ENCODE measurements at regions not wholly inside any gene's neighbourhood (a gene's known extent, or its start where the extent isn't known, plus 50 kb on each side); places are given as distances from the start of the nearest gene placed in this dataset.
A peak's percentile ranks its signal among the peaks of the same experiment; 100 is the strongest.

DNA sequence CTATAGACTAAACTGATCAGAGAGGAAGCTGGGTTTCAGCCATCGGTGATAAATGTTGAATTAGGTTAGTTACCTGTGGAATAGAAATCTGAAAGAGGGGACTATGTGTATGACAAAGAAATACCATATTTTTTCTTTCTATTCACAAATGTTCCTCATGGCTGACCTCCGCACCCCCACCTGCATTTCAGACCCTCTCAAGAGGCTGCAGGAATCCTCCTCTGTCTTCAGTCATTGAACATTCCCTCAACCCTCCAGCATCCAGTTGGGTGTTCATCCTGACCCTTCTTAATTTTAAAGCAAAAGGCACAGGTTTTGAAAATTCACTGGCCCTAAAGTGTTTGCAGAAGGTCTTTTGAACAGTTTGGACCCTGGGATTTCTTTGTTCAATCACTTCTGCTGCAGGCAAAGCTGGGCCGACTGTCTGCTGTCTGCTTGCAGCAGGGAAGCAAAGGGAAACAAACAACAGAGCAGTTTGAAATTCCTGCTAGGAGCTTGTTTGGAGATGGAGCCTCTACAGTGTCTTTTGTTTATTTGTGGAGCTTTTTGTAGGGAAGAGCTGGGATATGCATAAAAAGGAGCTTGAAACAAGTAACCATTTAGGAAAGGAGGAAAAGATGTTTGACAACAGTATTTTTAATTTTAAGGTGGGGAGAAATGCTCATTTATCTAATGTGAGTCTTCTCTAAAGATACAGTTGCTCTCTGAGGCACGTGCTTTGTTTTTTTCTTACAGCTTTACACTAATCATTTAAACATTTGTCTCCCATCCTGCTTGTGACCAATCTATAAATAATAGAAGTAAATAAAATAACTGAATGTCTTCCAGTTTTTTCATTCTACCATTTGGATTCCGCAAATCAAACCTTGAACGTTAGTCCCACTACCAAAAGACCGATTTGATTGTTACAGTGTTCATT, 213.3 kb upstream of the MMADHC start:
- H3K9me3 ChIP-seq, result no peaks in the 10 kb centered on the region
- DNase-seq, result no peak
- ChIA-PET POLR2A (no interaction called here), CTCF (interaction anchor here (1.5 to 5.2 kb wide), 4 partner anchors 105 to 1438 kb away, joined by 3 to 36 read pairs (median 5); no protein-coding TSS in a partner anchor)
- no peak overlapping the region; a peak in 1 of 4 replicates for H3K27ac ChIP-seq (ENCODE audit: low read depth in 2 of 2, low read length in 1 of 2)
- no peaks in the 10 kb centered on the region for H3K27me3 ChIP-seq (ENCODE audit: insufficient read depth)
- TF ChIP-seq TEAD4 (IDR thresholded peaks at IDR 0.05; ENCODE audit: borderline replicate concordance, insufficient read depth) (no peak), TAF1 (IDR thresholded peaks at IDR 0.05; ENCODE audit: borderline replicate concordance, low read depth, low read length) (no peak), POLR2AphosphoS5 (IDR thresholded peaks at IDR 0.05; ENCODE audit: low read depth, low read length) (no peak), MXI1 (IDR thresholded peaks at IDR 0.05; ENCODE audit: low read depth, low read length) (no peak), FOXM1 (IDR thresholded peaks at IDR 0.05; ENCODE audit: low read depth) (no peak)
- TF ChIP-seq, protein P1, sequence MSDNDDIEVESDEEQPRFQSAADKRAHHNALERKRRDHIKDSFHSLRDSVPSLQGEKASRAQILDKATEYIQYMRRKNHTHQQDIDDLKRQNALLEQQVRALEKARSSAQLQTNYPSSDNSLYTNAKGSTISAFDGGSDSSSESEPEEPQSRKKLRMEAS (IDR thresholded peaks at IDR 0.05; ENCODE audit: low read depth), result no peak
- H3K4me2 ChIP-seq, result no peak overlapping the region
- 0 out of 2 replicates have a peak overlapping the region, but pooled peaks have one; percentile 35 for H2AFZ ChIP-seq (ENCODE audit: low read depth)
- H3K79me2 ChIP-seq (ENCODE audit: insufficient read depth), result no peaks in the 10 kb centered on the region
- H3K4me3 ChIP-seq (ENCODE audit: low read depth in 2 of 2, low read length in 1 of 2), result no peak overlapping the region
- peaks cover 0 to 6% of the 10 kb centered on the region in 2 experiments; a peak in 2 of 4 replicates for H3K4me1 ChIP-seq (ENCODE audit: control insufficient read depth in 1 of 2, insufficient read depth in 2 of 2, low read depth in 1 of 2, low read length in 1 of 2)
- H3K9me2 ChIP-seq, result no peaks in the 10 kb centered on the region
- no peak overlapping the region for H3K9ac ChIP-seq
- WGBS (ENCODE audit: low lambda C conversion rate), result 87% methylated on average over 7 of the region's 7 CpGs
- H3K36me3 ChIP-seq (replicated peaks in 1 of 2; ENCODE audit: control insufficient read depth in 1 of 2, insufficient read depth in 2 of 2, low read length in 1 of 2), result no peaks in the 10 kb centered on the region
- H4K20me1 ChIP-seq (ENCODE audit: insufficient read depth), result no peaks in the 10 kb centered on the region
- no peaks in the 10 kb centered on the region for H3F3A ChIP-seq (replicated peaks; ENCODE audit: insufficient read depth)

DNA sequence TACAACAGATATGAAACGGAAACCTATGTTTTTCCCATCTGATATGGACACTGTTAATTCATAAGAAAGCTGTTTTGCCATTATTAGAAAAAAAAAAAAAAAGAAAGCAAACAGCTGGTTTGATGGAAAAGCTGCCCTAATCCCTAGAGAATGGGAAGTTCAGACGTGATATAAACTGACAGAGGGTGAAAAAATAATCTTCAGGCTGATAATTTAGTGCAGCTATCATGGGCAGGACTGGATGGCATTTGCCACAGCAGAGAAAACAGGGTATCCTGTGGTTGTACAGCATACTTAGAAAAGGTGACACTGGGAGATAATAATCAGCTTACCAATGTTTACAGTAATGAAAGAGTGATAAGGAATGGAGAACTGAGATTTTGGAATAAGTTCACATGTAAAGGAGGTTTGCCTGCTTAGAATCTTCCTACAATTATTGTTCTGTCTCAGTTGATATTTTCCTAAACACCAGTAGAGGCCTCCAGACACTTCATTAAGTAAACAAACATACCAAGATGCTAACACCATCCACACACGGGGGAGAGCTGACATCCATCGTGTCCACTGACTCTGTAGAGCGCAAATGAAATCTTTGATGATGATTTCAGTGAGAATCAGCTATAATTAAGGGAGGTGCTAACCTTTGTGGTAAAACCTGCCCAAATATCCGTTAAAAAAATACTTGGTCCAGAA, 211.6 kb upstream of the MMADHC start:
- peak; percentile 23 for DNase-seq
- Histone ChIP-seq H4K20me1 (ENCODE audit: insufficient read depth) (no peaks in the 10 kb centered on the region), H3K9me3 (no peaks in the 10 kb centered on the region), H3K4me1 (ENCODE audit: control insufficient read depth in 1 of 2, insufficient read depth in 2 of 2, low read depth in 1 of 2, low read length in 1 of 2) (peaks cover 0 to 6% of the 10 kb centered on the region in 2 experiments; a peak in 2 of 4 replicates), H3K4me2 (no peak overlapping the region), H3K79me2 (ENCODE audit: insufficient read depth) (no peaks in the 10 kb centered on the region), H3F3A (replicated peaks; ENCODE audit: insufficient read depth) (no peaks in the 10 kb centered on the region), H2AFZ (ENCODE audit: low read depth) (no peak overlapping the region), H3K9ac (no peak overlapping the region), H3K36me3 (replicated peaks in 1 of 2; ENCODE audit: control insufficient read depth in 1 of 2, insufficient read depth in 2 of 2, low read length in 1 of 2) (no peaks in the 10 kb centered on the region), H3K4me3 (ENCODE audit: low read depth in 2 of 2, low read length in 1 of 2) (no peak overlapping the region), H3K27me3 (ENCODE audit: insufficient read depth) (no peaks in the 10 kb centered on the region), H3K27ac (ENCODE audit: low read depth in 2 of 2, low read length in 1 of 2) (no peak overlapping the region), H3K9me2 (no peaks in the 10 kb centered on the region)
- POLR2A ChIA-PET, result no interaction called here
- CTCF ChIA-PET, result interaction anchor here (0.6 to 5.2 kb wide), 20 partner anchors 9 to 1441 kb away, joined by 3 to 36 read pairs (median 4); no protein-coding TSS in a partner anchor
- WGBS (ENCODE audit: low lambda C conversion rate), result 60% methylated on average over 6 of the region's 6 CpGs
- TF ChIP-seq ELF1 (IDR thresholded peaks at IDR 0.05) (no peak), SMC3 (IDR thresholded peaks at IDR 0.05; ENCODE audit: low read depth, low read length) (peak; percentile 60), MXI1 (IDR thresholded peaks at IDR 0.05; ENCODE audit: low read depth, low read length) (no peak), FOXM1 (IDR thresholded peaks at IDR 0.05; ENCODE audit: low read depth) (no peak), RXRA (IDR thresholded peaks at IDR 0.05; ENCODE audit: borderline replicate concordance, low read depth) (no peak), EZH2phosphoT487 (IDR thresholded peaks at IDR 0.05; ENCODE audit: borderline replicate concordance, low read depth) (no peak), FOSL2 (IDR thresholded peaks at IDR 0.05; ENCODE audit: borderline replicate concordance, low read depth) (no peak), GABPA (IDR thresholded peaks at IDR 0.05; ENCODE audit: low read depth) (no peak), RFX5 (IDR thresholded peaks at IDR 0.05; ENCODE audit: low read length) (no peak), NRF1 (IDR thresholded peaks at IDR 0.05; ENCODE audit: low read depth, low read length) (no peak), RAD21 (IDR thresholded peaks at IDR 0.05; ENCODE audit: low read length) (peak; percentile 83), EP300 (IDR thresholded peaks at IDR 0.05; ENCODE audit: borderline replicate concordance in 1 of 2, low read depth in 1 of 2, low read length in 1 of 2) (no peak), TCF12 (IDR thresholded peaks at IDR 0.05) (no peak)
- TF ChIP-seq, protein P2, sequence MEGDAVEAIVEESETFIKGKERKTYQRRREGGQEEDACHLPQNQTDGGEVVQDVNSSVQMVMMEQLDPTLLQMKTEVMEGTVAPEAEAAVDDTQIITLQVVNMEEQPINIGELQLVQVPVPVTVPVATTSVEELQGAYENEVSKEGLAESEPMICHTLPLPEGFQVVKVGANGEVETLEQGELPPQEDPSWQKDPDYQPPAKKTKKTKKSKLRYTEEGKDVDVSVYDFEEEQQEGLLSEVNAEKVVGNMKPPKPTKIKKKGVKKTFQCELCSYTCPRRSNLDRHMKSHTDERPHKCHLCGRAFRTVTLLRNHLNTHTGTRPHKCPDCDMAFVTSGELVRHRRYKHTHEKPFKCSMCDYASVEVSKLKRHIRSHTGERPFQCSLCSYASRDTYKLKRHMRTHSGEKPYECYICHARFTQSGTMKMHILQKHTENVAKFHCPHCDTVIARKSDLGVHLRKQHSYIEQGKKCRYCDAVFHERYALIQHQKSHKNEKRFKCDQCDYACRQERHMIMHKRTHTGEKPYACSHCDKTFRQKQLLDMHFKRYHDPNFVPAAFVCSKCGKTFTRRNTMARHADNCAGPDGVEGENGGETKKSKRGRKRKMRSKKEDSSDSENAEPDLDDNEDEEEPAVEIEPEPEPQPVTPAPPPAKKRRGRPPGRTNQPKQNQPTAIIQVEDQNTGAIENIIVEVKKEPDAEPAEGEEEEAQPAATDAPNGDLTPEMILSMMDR (IDR thresholded peaks at IDR 0.05), result no peak
- TF ChIP-seq, protein P3, sequence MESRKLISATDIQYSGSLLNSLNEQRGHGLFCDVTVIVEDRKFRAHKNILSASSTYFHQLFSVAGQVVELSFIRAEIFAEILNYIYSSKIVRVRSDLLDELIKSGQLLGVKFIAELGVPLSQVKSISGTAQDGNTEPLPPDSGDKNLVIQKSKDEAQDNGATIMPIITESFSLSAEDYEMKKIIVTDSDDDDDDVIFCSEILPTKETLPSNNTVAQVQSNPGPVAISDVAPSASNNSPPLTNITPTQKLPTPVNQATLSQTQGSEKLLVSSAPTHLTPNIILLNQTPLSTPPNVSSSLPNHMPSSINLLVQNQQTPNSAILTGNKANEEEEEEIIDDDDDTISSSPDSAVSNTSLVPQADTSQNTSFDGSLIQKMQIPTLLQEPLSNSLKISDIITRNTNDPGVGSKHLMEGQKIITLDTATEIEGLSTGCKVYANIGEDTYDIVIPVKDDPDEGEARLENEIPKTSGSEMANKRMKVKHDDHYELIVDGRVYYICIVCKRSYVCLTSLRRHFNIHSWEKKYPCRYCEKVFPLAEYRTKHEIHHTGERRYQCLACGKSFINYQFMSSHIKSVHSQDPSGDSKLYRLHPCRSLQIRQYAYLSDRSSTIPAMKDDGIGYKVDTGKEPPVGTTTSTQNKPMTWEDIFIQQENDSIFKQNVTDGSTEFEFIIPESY (IDR thresholded peaks at IDR 0.05; ENCODE audit: borderline replicate concordance, low read depth), result no peak
